K562 (cell line): ENCODE measurements at regions not wholly inside any gene's neighbourhood (a gene's known extent, or its start where the extent isn't known, plus 50 kb on each side); places are given as distances from the start of the nearest gene placed in this dataset.

ENCODE experiments used
- ATAC-seq: fragments of 200-7000 bp; cut with Tn5 transposase; 3 replicates; pipeline ENCODE4 v1.9.1; 2020; ENCODE audit warnings: moderate library complexity
- BruUV-seq: library from RNA; stranded (reverse); fragments of 400-500 nt; replicated peaks from 2 replicates; lab custom pipeline; 2021; lab: Mats Ljungman, UMichigan
- CTCF ChIA-PET: fragments of 300-600 bp; formaldehyde crosslinking; extraction: SDS; loops from one replicate; lab custom pipeline; 2021; ENCODE audit warnings: low intra/inter-chr PET ratio; lab: Yijun Ruan, JAX
- POLR2A ChIA-PET: fragments of 300-600, 350-650 bp; sonication (Branson Sonifier 250); formaldehyde crosslinking; extraction: SDS; loops from one replicate; lab custom pipeline; 2021; ENCODE audit warnings: antibody characterized with exemption, inconsistent platforms; lab: Yijun Ruan, JAX
- DNase-seq, 4 experiments: peaks; one replicate each; pipeline versions ENCODE4 v3.0.0 to v3.0.0-alpha.2; 2011 to 2018; ENCODE audit warnings: low spot score in 3 of 4, mixed read lengths in 3 of 4; ENCODE audit errors: extremely low read depth in 1 of 4
- FAIRE-seq: peaks from 2 replicates; lab custom pipeline; 2011; peaks lifted over from hg19 to GRCh38; lab: Jason Lieb, UNC
- H2AFZ ChIP-seq: 2 replicates; pipeline ENCODE4 v1.6.0; 2011; ENCODE audit warnings: low read depth, low read length, control low read depth, inconsistent platforms
- H3K27ac ChIP-seq: fragments of 200-600 bp; 3 replicates; pipeline ENCODE4 v1.8.0; 2011; ENCODE audit warnings: low read depth, mild to moderate bottlenecking, control low read depth, inconsistent platforms, low read length, moderate library complexity, mixed read lengths; ENCODE audit errors: extremely low read depth
- H3K27me3 ChIP-seq, 2 experiments: fragments of 300-600 bp in 1 of 2; 2 replicates in 1 of 2; 3 replicates in 1 of 2; pipeline versions ENCODE4 v1.6.0 to v1.8.0; 2011; ENCODE audit warnings: inconsistent platforms in 2 of 2, low read length in 2 of 2, mild to moderate bottlenecking in 1 of 2, mixed read lengths in 1 of 2, moderate library complexity in 1 of 2; ENCODE audit not compliant: control insufficient read depth in 2 of 2, insufficient read depth in 2 of 2
- H3K36me3 ChIP-seq: fragments of 300-600 bp; 3 replicates; pipeline ENCODE4 v1.8.0; 2011; ENCODE audit warnings: mild to moderate bottlenecking, low read length, inconsistent platforms; ENCODE audit not compliant: control insufficient read depth, insufficient read depth
- H3K4me1 ChIP-seq, 2 experiments: fragments of 200-600 bp in 1 of 2; replicated peaks in 1 of 2; 2 replicates in 1 of 2; 3 replicates in 1 of 2; pipeline versions ENCODE4 v1.5.1 to v1.8.0; 2011; ENCODE audit warnings: inconsistent platforms in 2 of 2, low read length in 2 of 2, mild to moderate bottlenecking in 1 of 2, mixed read lengths in 1 of 2, moderate library complexity in 1 of 2; ENCODE audit not compliant: control insufficient read depth in 2 of 2, insufficient read depth in 2 of 2
- H3K4me2 ChIP-seq: 2 replicates; pipeline ENCODE4 v1.6.1; 2011; ENCODE audit warnings: low read length, control low read depth, inconsistent platforms, mixed read lengths; ENCODE audit not compliant: insufficient read depth
- H3K4me3 ChIP-seq: fragments of 200-600 bp; sonication (generic), shearing (Covaris generic); 2 replicates; pipeline ENCODE4 v1.5.1; 2016; ENCODE audit warnings: control low read depth, inconsistent platforms
- H3K79me2 ChIP-seq: fragments of 200-600 bp; 3 replicates; pipeline ENCODE4 v1.8.0; 2011; ENCODE audit warnings: low read length, inconsistent platforms; ENCODE audit not compliant: control insufficient read depth, insufficient read depth
- H3K9ac ChIP-seq, 2 experiments: 2 replicates each; pipeline versions ENCODE4 v1.6.0 to v1.6.1; 2011; ENCODE audit warnings: low read depth in 2 of 2, low read length in 2 of 2, control low read depth in 1 of 2, inconsistent platforms in 1 of 2, mild to moderate bottlenecking in 1 of 2, mixed read lengths in 1 of 2; ENCODE audit not compliant: insufficient read depth in 1 of 2
- H3K9me1 ChIP-seq: one replicate; pipeline ENCODE4 v1.6.0; 2011; ENCODE audit warnings: inconsistent platforms, mild to moderate bottlenecking, low read length, moderate library complexity; ENCODE audit not compliant: control insufficient read depth, insufficient read depth
- H3K9me3 ChIP-seq: replicated peaks from 2 replicates; pipeline ENCODE4 v1.5.1; 2011; ENCODE audit warnings: low read depth, low read length, inconsistent platforms; ENCODE audit not compliant: control insufficient read depth, insufficient read depth
- H4K20me1 ChIP-seq: replicated peaks from 2 replicates; pipeline ENCODE4 v1.6.1; 2011; ENCODE audit warnings: low read length, inconsistent platforms, mixed read lengths; ENCODE audit not compliant: control insufficient read depth, insufficient read depth
- CBFA2T3 ChIP-seq: fragments of 450-650 bp; IDR thresholded peaks from 2 replicates; pipeline ENCODE4 v1.6.1; 2017
- CBX3 ChIP-seq, 2 experiments: IDR thresholded peaks; 1 replicate in 1 of 2; 2 replicates in 1 of 2; pipeline ENCODE4 v1.6.1; 2012; ENCODE audit warnings: inconsistent platforms in 2 of 2, low read length in 2 of 2, borderline replicate concordance in 1 of 2, control low read depth in 1 of 2
- FOXA3 ChIP-seq, 2 experiments: fragments of 450-650 bp in 1 of 2; sonication (generic) in 1 of 2; formaldehyde crosslinking; IDR thresholded peaks in 1 of 2; conservative IDR thresholded peaks in 1 of 2; 2 replicates each; pipeline versions ENCODE4 v1.4.0 to v1.8.0; 2020 to 2022; ENCODE audit warnings: mild to moderate bottlenecking in 2 of 2, missing genetic modification reagents in 1 of 2
- HLTF ChIP-seq: fragments of 450-650 bp; IDR thresholded peaks from 2 replicates; pipeline ENCODE4 v1.6.1; 2016
- HNRNPH1 ChIP-seq: fragments of 200-400 bp; formaldehyde crosslinking; optimal IDR thresholded peaks from 2 replicates; pipeline ENCODE3; 2017; ENCODE audit warnings: low read depth, mild to moderate bottlenecking, low read length, moderate library complexity
- HOXB6 ChIP-seq: fragments of 250-450 bp; sonication (Bioruptor Pico); IDR thresholded peaks from 2 replicates; pipeline ENCODE4 v1.5.1; 2022; ENCODE audit warnings: mild to moderate bottlenecking, borderline replicate concordance
- WGBS: fragments of 100-300 bp; shearing (Covaris generic); methylation state at CpG from one replicate; pipeline ENCODE4 v1.1.6; 2016; ENCODE audit warnings: low coverage, mixed read lengths; ENCODE audit not compliant: insufficient coverage; ENCODE audit errors: missing lambda C conversion rate; 5-methylcytosine and 5-hydroxymethylcytosine counted together
- in situ Hi-C: fragments of 300-500 bp; cut with MboI; formaldehyde crosslinking; loops from 4 replicates; pipeline ENCODE4 v1.15.0; 2018; ENCODE audit warnings: inconsistent platforms, mixed read lengths
- intact Hi-C: fragments of 100-400 bp; cut with micrococcal nuclease; formaldehyde crosslinking; loops from 2 replicates; pipeline ENCODE4 v1.14.2; 2022
- TF ChIP-seq, protein P1 (sequence below): fragments of 450-650 bp; formaldehyde crosslinking; IDR thresholded peaks from 2 replicates; pipeline ENCODE4 v1.4.0; 2020; ENCODE audit warnings: mild to moderate bottlenecking, mixed read lengths
- TF ChIP-seq, protein P2 (sequence below): fragments of 200-800 bp; sonication (Bioruptor generic); IDR thresholded peaks from 2 replicates; pipeline ENCODE4 v1.6.1; 2017; ENCODE audit warnings: missing genetic modification characterization, missing compliant biosample characterization

DNA sequence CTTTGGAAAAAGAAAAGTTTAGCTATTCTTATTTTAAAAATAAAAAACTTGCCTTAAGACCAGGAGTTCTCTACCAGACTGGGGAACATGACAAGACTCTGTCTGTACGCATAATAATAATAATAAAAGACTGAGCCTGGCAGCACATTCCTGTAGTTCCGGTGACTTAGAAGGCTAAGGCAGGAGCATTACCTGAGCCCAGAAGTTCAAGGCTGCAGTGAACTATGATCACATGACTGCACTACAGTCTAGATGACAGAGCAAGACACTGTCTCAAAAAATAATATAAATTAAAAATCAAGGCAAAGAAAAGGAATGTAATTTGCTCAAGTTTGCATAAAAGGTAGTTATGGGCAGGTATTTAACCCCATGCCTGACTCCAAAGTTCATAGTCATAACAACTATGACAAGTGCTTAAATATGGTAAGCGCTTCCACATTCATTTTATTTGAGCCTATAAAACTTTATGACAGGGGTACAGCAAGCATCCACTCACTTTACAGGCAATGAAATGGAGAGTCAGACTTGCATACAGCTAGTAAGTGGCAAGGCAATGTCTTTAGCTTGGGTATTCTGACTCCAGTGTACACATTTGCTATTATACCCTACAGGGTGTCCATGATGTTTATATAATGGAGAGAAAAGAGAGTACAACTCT is 1567.8 kb upstream of the PIK3C3 start:
- POLR2A ChIA-PET = interaction anchor here (0.8 kb wide), 1 partner anchor 15 kb away, joined by 3 read pairs; no protein-coding TSS in a partner anchor

More for the DNA sequence above, 1567.8 kb upstream of the PIK3C3 start:
- H3K27ac ChIP-seq = no peak overlapping the region
- no peak overlapping the region for H3K4me3 ChIP-seq
- no peaks in the 10 kb centered on the region for H3K79me2 ChIP-seq
- WGBS = 4% methylated on average over 3 of the region's 3 CpGs
- H3K4me1 ChIP-seq = no peaks in the 10 kb centered on the region
- intact Hi-C loops (no loop called here), in situ Hi-C loops (no loop called here)
- no peak overlapping the region for H3K4me2 ChIP-seq
- DNase-seq = no peak
- no peaks in the 10 kb centered on the region for H3K36me3 ChIP-seq
- no peaks in the 10 kb centered on the region for H4K20me1 ChIP-seq
- H3K27me3 ChIP-seq = no peaks in the 10 kb centered on the region
- FAIRE-seq = no peak
- no peaks in the 10 kb centered on the region for H3K9me1 ChIP-seq
- no peak overlapping the region for H3K9ac ChIP-seq
- no peak for ATAC-seq
- BruUV-seq = no TSS peak
- CTCF ChIA-PET = no interaction called here
- H3K9me3 ChIP-seq = no peaks in the 10 kb centered on the region
- TF ChIP-seq, protein P1, sequence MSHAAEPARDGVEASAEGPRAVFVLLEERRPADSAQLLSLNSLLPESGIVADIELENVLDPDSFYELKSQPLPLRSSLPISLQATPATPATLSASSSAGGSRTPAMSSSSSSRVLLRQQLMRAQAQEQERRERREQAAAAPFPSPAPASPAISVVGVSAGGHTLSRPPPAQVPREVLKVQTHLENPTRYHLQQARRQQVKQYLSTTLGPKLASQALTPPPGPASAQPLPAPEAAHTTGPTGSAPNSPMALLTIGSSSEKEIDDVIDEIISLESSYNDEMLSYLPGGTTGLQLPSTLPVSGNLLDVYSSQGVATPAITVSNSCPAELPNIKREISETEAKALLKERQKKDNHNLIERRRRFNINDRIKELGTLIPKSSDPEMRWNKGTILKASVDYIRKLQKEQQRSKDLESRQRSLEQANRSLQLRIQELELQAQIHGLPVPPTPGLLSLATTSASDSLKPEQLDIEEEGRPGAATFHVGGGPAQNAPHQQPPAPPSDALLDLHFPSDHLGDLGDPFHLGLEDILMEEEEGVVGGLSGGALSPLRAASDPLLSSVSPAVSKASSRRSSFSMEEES = peak; percentile 21; the same call in 1 of the 2 replicates
- TF ChIP-seq CBFA2T3 (no peak), HLTF (no peak), FOXA3 (CRISPR knock-in tag; conservative IDR thresholded peaks at IDR 0.05 in 1 of 2, IDR thresholded peaks at IDR 0.05 in 1 of 2) (no peak), HOXB6 (CRISPR knock-in tag) (no peak), CBX3 (IDR thresholded peaks at IDR 0.05; ENCODE audit: borderline replicate concordance in 1 of 2, low read length in 2 of 2) (no peak), HNRNPH1 (no peak)
- TF ChIP-seq, protein P2, sequence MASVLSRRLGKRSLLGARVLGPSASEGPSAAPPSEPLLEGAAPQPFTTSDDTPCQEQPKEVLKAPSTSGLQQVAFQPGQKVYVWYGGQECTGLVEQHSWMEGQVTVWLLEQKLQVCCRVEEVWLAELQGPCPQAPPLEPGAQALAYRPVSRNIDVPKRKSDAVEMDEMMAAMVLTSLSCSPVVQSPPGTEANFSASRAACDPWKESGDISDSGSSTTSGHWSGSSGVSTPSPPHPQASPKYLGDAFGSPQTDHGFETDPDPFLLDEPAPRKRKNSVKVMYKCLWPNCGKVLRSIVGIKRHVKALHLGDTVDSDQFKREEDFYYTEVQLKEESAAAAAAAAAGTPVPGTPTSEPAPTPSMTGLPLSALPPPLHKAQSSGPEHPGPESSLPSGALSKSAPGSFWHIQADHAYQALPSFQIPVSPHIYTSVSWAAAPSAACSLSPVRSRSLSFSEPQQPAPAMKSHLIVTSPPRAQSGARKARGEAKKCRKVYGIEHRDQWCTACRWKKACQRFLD (CRISPR knock-in tag) = no peak
- no peak overlapping the region for H2AFZ ChIP-seq
